A549 (cell line): ENCODE measurements at regions not wholly inside any gene's neighbourhood (a gene's known extent, or its start where the extent isn't known, plus 50 kb on each side); places are given as distances from the start of the nearest gene placed in this dataset.

Experiments used
- CEBPB ChIP-seq, 2 experiments: fragments of >200 bp in 1 of 2; sonication (Bioruptor Twin) in 1 of 2; formaldehyde crosslinking in 1 of 2; IDR thresholded peaks; 2 replicates each; pipeline ENCODE4 v1.6.1; 2012 to 2016
- CHD2 ChIP-seq: fragments of 150-350 bp; IDR thresholded peaks from 2 replicates; pipeline ENCODE4 v1.6.1; 2014; ENCODE audit warnings: low read length; ENCODE audit not compliant: partially characterized antibody
- CTCF ChIP-seq: fragments of >200 bp; sonication (Bioruptor Twin); formaldehyde crosslinking; IDR thresholded peaks from 3 replicates; pipeline ENCODE4 v1.5.1; 2016
- JUNB ChIP-seq: fragments of >200 bp; sonication (Bioruptor Twin); formaldehyde crosslinking; IDR thresholded peaks from 2 replicates; pipeline ENCODE4 v1.6.1; 2016
- MAZ ChIP-seq: fragments of 150-350 bp; IDR thresholded peaks from 2 replicates; pipeline ENCODE4 v1.6.1; 2014; ENCODE audit warnings: antibody characterized with exemption, low read depth, low read length, borderline replicate concordance
- MYC ChIP-seq: IDR thresholded peaks from 2 replicates; pipeline ENCODE4 v1.6.1; 2012; ENCODE audit warnings: mild to moderate bottlenecking, inconsistent platforms, low read length, improper control_type of control experiment, borderline replicate concordance
- POLR2A ChIP-seq: IDR thresholded peaks from 2 replicates; pipeline ENCODE4 v1.6.1; 2012; ENCODE audit warnings: mild to moderate bottlenecking, low read length
- POLR2AphosphoS2 ChIP-seq: conservative IDR thresholded peaks from 2 replicates; pipeline ENCODE4 v1.6.1; 2012; ENCODE audit warnings: low read length, improper control_type of control experiment, inconsistent platforms
- RFX5 ChIP-seq: fragments of 450-650 bp; IDR thresholded peaks from 2 replicates; pipeline ENCODE4 v1.7.1; 2014; ENCODE audit warnings: antibody characterized with exemption, mild to moderate bottlenecking, moderate library complexity
- SMC3 ChIP-seq: fragments of >200 bp; sonication (Bioruptor Twin); formaldehyde crosslinking; IDR thresholded peaks from 3 replicates; pipeline ENCODE4 v1.6.1; 2018; ENCODE audit warnings: inconsistent platforms
- TF ChIP-seq, protein P1 (sequence below): fragments of 150-350 bp; IDR thresholded peaks from 2 replicates; pipeline ENCODE4 v1.6.1; 2014; ENCODE audit warnings: low read depth, mild to moderate bottlenecking, low read length

- TF ChIP-seq MAZ, result no peak
- TF ChIP-seq CTCF, result no peak
- no peak for TF ChIP-seq CHD2
- TF ChIP-seq, protein P1, sequence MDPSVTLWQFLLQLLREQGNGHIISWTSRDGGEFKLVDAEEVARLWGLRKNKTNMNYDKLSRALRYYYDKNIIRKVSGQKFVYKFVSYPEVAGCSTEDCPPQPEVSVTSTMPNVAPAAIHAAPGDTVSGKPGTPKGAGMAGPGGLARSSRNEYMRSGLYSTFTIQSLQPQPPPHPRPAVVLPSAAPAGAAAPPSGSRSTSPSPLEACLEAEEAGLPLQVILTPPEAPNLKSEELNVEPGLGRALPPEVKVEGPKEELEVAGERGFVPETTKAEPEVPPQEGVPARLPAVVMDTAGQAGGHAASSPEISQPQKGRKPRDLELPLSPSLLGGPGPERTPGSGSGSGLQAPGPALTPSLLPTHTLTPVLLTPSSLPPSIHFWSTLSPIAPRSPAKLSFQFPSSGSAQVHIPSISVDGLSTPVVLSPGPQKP, result no peak
- no peak for TF ChIP-seq CEBPB (IDR thresholded peaks at IDR 0.05)
- TF ChIP-seq SMC3, result no peak
- no peak for TF ChIP-seq JUNB
- TF ChIP-seq POLR2A, result no peak
- TF ChIP-seq RFX5, result no peak
- TF ChIP-seq POLR2AphosphoS2, result no peak
- TF ChIP-seq MYC, result no peak
Observed at GRCh38 chr2:147460155-147460554, 384.7 kb upstream of the ACVR2A start.
